H9 (cell line): ENCODE measurements at regions not wholly inside any gene's neighbourhood (a gene's known extent, or its start where the extent isn't known, plus 50 kb on each side); places are given as distances from the start of the nearest gene placed in this dataset.

Experiments
- DNase-seq: peaks from one replicate; pipeline ENCODE4 v3.0.0-alpha.2; 2017
- H2AFZ ChIP-seq: one replicate; pipeline ENCODE4 v1.6.1; 2013; ENCODE audit warnings: mild to moderate bottlenecking, low read length, control low read depth, moderate library complexity
- H2AK5ac ChIP-seq: 2 replicates; pipeline ENCODE4 v1.6.1; 2013; ENCODE audit warnings: low read length, control low read depth, mixed read lengths; ENCODE audit not compliant: insufficient read length
- H2BK120ac ChIP-seq: one replicate; pipeline ENCODE4 v1.6.1; 2013; ENCODE audit warnings: low read depth, mild to moderate bottlenecking, low read length, control low read depth, inconsistent platforms; ENCODE audit not compliant: poor library complexity, severe bottlenecking
- H2BK12ac ChIP-seq: 2 replicates; pipeline ENCODE4 v1.6.1; 2013; ENCODE audit warnings: low read length, control low read depth, mixed read lengths, low read depth; ENCODE audit not compliant: insufficient read length
- H2BK15ac ChIP-seq: 2 replicates; pipeline ENCODE4 v1.6.1; 2013; ENCODE audit warnings: low read depth, low read length, control low read depth
- H2BK20ac ChIP-seq: one replicate; pipeline ENCODE4 v1.6.1; 2013; ENCODE audit warnings: low read depth, mild to moderate bottlenecking, low read length, control low read depth, inconsistent platforms; ENCODE audit not compliant: poor library complexity, severe bottlenecking
- H2BK5ac ChIP-seq: 2 replicates; pipeline ENCODE4 v1.6.1; 2013; ENCODE audit warnings: low read length, control low read depth, mixed read lengths; ENCODE audit not compliant: insufficient read length
- H3K14ac ChIP-seq: 2 replicates; pipeline ENCODE4 v1.6.1; 2013; ENCODE audit warnings: low read length, control low read depth; ENCODE audit not compliant: insufficient read depth
- H3K18ac ChIP-seq: 2 replicates; pipeline ENCODE4 v1.6.1; 2013; ENCODE audit warnings: low read depth, mild to moderate bottlenecking, mixed read lengths, low read length, control low read depth; ENCODE audit not compliant: insufficient read length
- H3K23ac ChIP-seq: 2 replicates; pipeline ENCODE4 v1.6.1; 2013; ENCODE audit warnings: low read length, control low read depth, mixed read lengths, low read depth; ENCODE audit not compliant: insufficient read length
- H3K23me2 ChIP-seq: 2 replicates; pipeline ENCODE4 v1.6.1; 2013; ENCODE audit warnings: low read depth, mild to moderate bottlenecking, mixed read lengths, low read length, control low read depth; ENCODE audit not compliant: insufficient read length, poor library complexity, severe bottlenecking
- H3K27ac ChIP-seq: 2 replicates; pipeline ENCODE4 v1.5.1; 2013; ENCODE audit warnings: low read length, control low read depth, mixed read lengths, low read depth; ENCODE audit not compliant: insufficient read length
- H3K27me3 ChIP-seq: 2 replicates; pipeline ENCODE4 v1.6.1; 2013; ENCODE audit warnings: low read length, control low read depth, inconsistent platforms; ENCODE audit not compliant: insufficient read depth
- H3K4ac ChIP-seq: 2 replicates; pipeline ENCODE4 v1.6.1; 2013; ENCODE audit warnings: low read depth, mild to moderate bottlenecking, control low read depth, inconsistent platforms, low read length, moderate library complexity
- H3K4me1 ChIP-seq: 2 replicates; pipeline ENCODE4 v1.6.1; 2013; ENCODE audit warnings: low read length, control low read depth, inconsistent platforms; ENCODE audit not compliant: insufficient read depth
- H3K4me2 ChIP-seq: 2 replicates; pipeline ENCODE4 v1.6.1; 2013; ENCODE audit warnings: low read length, control low read depth, mixed read lengths; ENCODE audit not compliant: insufficient read length, insufficient read depth
- H3K56ac ChIP-seq: 2 replicates; pipeline ENCODE4 v1.6.1; 2013; ENCODE audit warnings: low read depth, mild to moderate bottlenecking, mixed read lengths, low read length, control low read depth; ENCODE audit not compliant: insufficient read length
- H3K79me1 ChIP-seq: 2 replicates; pipeline ENCODE4 v1.6.1; 2013; ENCODE audit warnings: low read depth, mild to moderate bottlenecking, moderate library complexity, low read length, control low read depth, inconsistent platforms; ENCODE audit not compliant: insufficient read depth, poor library complexity, severe bottlenecking
- H3K79me2 ChIP-seq: 2 replicates; pipeline ENCODE4 v1.6.1; 2013; ENCODE audit warnings: low read length, control low read depth, inconsistent platforms; ENCODE audit not compliant: insufficient read depth
- H3K9ac ChIP-seq: 2 replicates; pipeline ENCODE4 v1.6.1; 2013; ENCODE audit warnings: low read length, control low read depth, mixed read lengths; ENCODE audit not compliant: insufficient read length; ENCODE audit errors: extremely low read depth
- H3K9me3 ChIP-seq: one replicate; pipeline ENCODE4 v1.6.1; 2013; ENCODE audit warnings: low read depth, low read length, inconsistent platforms; ENCODE audit not compliant: control insufficient read depth
- H3T11ph ChIP-seq: one replicate; pipeline ENCODE4 v1.6.1; 2013; ENCODE audit warnings: mild to moderate bottlenecking, low read length, control low read depth, inconsistent platforms
- H4K20me1 ChIP-seq: one replicate; pipeline ENCODE4 v1.6.1; 2013; ENCODE audit not compliant: control insufficient read depth, insufficient read length, insufficient read depth
- H4K5ac ChIP-seq: 2 replicates; pipeline ENCODE4 v1.6.1; 2013; ENCODE audit warnings: low read depth, mild to moderate bottlenecking, mixed read lengths, low read length, control low read depth; ENCODE audit not compliant: insufficient read length
- H4K8ac ChIP-seq: replicated peaks from 2 replicates; pipeline ENCODE4 v1.6.1; 2013; ENCODE audit warnings: low read length, control low read depth, mixed read lengths, low read depth; ENCODE audit not compliant: insufficient read length
- H4K91ac ChIP-seq: 2 replicates; pipeline ENCODE4 v1.6.1; 2013; ENCODE audit warnings: low read depth, mild to moderate bottlenecking, moderate library complexity, mixed read lengths, low read length, control low read depth; ENCODE audit not compliant: insufficient read length
- H3K27ac Mint-ChIP-seq, 3 experiments: 2 replicates in 2 of 3; 3 replicates in 1 of 3; pipeline ENCODE4 v1.8.0; 2020 to 2021; ENCODE audit warnings: mixed read lengths in 3 of 3, mild to moderate bottlenecking in 1 of 3, moderate library complexity in 1 of 3
- H3K27me3 Mint-ChIP-seq: 2 replicates; pipeline ENCODE4 v1.8.0; 2021; ENCODE audit warnings: low read depth, mild to moderate bottlenecking, moderate library complexity, mixed read lengths
- H3K36me3 Mint-ChIP-seq, 3 experiments: 2 replicates in 2 of 3; 3 replicates in 1 of 3; pipeline ENCODE4 v1.8.0; 2020 to 2021; ENCODE audit warnings: low read depth in 3 of 3, mixed read lengths in 3 of 3; ENCODE audit not compliant: insufficient read depth in 1 of 3
- H3K4me1 Mint-ChIP-seq, 2 experiments: 2 replicates each; pipeline ENCODE4 v1.8.0; 2020; ENCODE audit warnings: mixed read lengths in 2 of 2
- H3K4me3 Mint-ChIP-seq, 2 experiments: 2 replicates in 1 of 2; 3 replicates in 1 of 2; pipeline ENCODE4 v1.8.0; 2020 to 2021; ENCODE audit warnings: mild to moderate bottlenecking in 2 of 2, mixed read lengths in 2 of 2, moderate library complexity in 1 of 2
- H3K9me3 Mint-ChIP-seq, 2 experiments: 2 replicates in 1 of 2; 3 replicates in 1 of 2; pipeline ENCODE4 v1.8.0; 2020; ENCODE audit warnings: mild to moderate bottlenecking in 2 of 2, mixed read lengths in 2 of 2, moderate library complexity in 1 of 2
- WGBS: extraction: QIAGEN DNeasy Blood & Tissue Kit; methylation state at CpG from one replicate; pipeline ENCODE4 v1.1.7; 2013; ENCODE audit warnings: missing lambda C conversion rate, low lambda C conversion rate, mixed read lengths; ENCODE audit not compliant: insufficient read length; ENCODE audit errors: extremely low coverage; 5-methylcytosine and 5-hydroxymethylcytosine counted together
- TF ChIP-seq, protein P1 (sequence below): fragments of 200-600 bp; sonication (generic); conservative IDR thresholded peaks from 3 replicates; pipeline ENCODE4 v1.8.0; 2021; ENCODE audit warnings: antibody characterized with exemption, mild to moderate bottlenecking

DNA sequence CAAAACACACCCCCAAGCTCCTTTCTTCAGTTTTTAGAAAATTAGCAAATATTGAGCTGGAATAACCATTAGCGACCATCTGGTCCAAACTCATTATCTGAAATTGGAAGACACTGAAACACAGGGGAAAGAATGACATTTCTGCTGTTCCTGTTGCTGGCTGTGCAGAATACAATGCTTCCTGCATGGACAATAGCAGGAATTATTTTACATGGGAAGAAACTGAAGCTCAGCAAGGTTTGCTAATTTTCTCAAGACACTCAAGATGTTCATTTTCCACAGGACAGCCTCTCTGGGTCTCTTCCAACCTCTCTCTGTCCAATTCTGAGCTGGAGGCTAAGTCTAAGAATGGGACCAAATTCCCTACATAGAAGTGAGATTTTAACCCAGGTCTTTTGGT, 81.9 kb upstream of the TNS3 start:
- H3K18ac ChIP-seq: no peak overlapping the region
- no peak overlapping the region for H2AK5ac ChIP-seq
- no peak overlapping the region for H3K14ac ChIP-seq
- H3K4me3 Mint-ChIP-seq: no peak overlapping the region
- no peaks in the 10 kb centered on the region for H3K4me1 ChIP-seq
- no peak overlapping the region for H3K9ac ChIP-seq
- no CpG with 5 or more reads among the region's 1 CpG for WGBS
- H3K79me1 ChIP-seq: no peaks in the 10 kb centered on the region
- no peak overlapping the region for H3K4me2 ChIP-seq
- TF ChIP-seq, protein P1, sequence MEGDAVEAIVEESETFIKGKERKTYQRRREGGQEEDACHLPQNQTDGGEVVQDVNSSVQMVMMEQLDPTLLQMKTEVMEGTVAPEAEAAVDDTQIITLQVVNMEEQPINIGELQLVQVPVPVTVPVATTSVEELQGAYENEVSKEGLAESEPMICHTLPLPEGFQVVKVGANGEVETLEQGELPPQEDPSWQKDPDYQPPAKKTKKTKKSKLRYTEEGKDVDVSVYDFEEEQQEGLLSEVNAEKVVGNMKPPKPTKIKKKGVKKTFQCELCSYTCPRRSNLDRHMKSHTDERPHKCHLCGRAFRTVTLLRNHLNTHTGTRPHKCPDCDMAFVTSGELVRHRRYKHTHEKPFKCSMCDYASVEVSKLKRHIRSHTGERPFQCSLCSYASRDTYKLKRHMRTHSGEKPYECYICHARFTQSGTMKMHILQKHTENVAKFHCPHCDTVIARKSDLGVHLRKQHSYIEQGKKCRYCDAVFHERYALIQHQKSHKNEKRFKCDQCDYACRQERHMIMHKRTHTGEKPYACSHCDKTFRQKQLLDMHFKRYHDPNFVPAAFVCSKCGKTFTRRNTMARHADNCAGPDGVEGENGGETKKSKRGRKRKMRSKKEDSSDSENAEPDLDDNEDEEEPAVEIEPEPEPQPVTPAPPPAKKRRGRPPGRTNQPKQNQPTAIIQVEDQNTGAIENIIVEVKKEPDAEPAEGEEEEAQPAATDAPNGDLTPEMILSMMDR: no peak
- no peak overlapping the region for H3K4ac ChIP-seq
- H3K27ac ChIP-seq: no peak overlapping the region
- no peak overlapping the region for H4K91ac ChIP-seq
- H3K27ac Mint-ChIP-seq: no peak overlapping the region
- H3K79me2 ChIP-seq: no peaks in the 10 kb centered on the region
- H3T11ph ChIP-seq: no peak overlapping the region
- no peak overlapping the region for H2BK15ac ChIP-seq
- H2AFZ ChIP-seq: no peak overlapping the region
- no peaks in the 10 kb centered on the region for H3K23me2 ChIP-seq
- no peaks in the 10 kb centered on the region for H3K27me3 ChIP-seq
- peaks cover 1% of the 10 kb centered on the region; the same call in 1 of the 2 replicates for H3K27me3 Mint-ChIP-seq
- H3K4me1 Mint-ChIP-seq: peaks cover 5 to 7% of the 10 kb centered on the region in 2 experiments
- H3K56ac ChIP-seq: no peak overlapping the region
- H2BK5ac ChIP-seq: no peak overlapping the region
- no peak overlapping the region for H4K8ac ChIP-seq
- no peaks in the 10 kb centered on the region; a peak in 1 of 7 replicates for H3K36me3 Mint-ChIP-seq
- no peaks in the 10 kb centered on the region; a peak in 1 of 5 replicates for H3K9me3 Mint-ChIP-seq
- no peak overlapping the region for H2BK20ac ChIP-seq
- no peak overlapping the region for H4K5ac ChIP-seq
- no peak for DNase-seq
- no peaks in the 10 kb centered on the region for H4K20me1 ChIP-seq
- no peak overlapping the region for H2BK120ac ChIP-seq
- no peak overlapping the region for H3K23ac ChIP-seq
- no peak overlapping the region for H2BK12ac ChIP-seq
- H3K9me3 ChIP-seq: no peaks in the 10 kb centered on the region
